ENCODE measurements at regions not wholly inside any gene's neighbourhood (a gene's known extent, or its start where the extent isn't known, plus 50 kb on each side); places are given as distances from the start of the nearest gene placed in this dataset.

DNA sequence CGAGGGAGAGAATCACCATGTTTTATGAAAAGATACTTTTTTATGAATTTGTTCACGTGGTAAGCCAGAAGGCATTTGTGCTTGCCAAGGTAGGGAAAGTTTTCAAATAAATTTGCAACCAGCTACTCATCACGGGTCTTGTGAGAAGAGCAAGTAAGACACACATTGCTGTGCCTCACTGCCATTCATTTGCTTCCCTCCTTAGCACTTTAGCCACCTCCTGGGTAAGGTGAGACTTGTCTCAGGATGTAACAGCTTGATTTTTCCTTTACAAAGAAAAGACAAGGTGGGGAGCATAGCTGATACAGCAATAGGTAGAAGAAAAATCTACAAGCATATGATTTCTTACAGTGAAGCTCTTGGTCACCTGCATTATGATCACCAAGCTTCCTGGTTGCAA, 342.4 kb upstream of the GRM3 start:
- H3K4me1 ChIP-seq (ENCODE audit: control insufficient read depth in 4 of 4, insufficient read depth in 4 of 4, low read length in 3 of 4) = no peaks in the 10 kb centered on the region
- H3K9ac ChIP-seq (ENCODE audit: low read depth in 1 of 2, low read length in 2 of 2) = no peak overlapping the region
- no peaks in the 10 kb centered on the region for H3K36me3 ChIP-seq (ENCODE audit: control insufficient read depth in 4 of 4, insufficient read depth in 3 of 4, low read depth in 1 of 4, low read length in 3 of 4)
- 31% methylated on average over 3 of the region's 3 CpGs for WGBS
- TF ChIP-seq, protein P1, sequence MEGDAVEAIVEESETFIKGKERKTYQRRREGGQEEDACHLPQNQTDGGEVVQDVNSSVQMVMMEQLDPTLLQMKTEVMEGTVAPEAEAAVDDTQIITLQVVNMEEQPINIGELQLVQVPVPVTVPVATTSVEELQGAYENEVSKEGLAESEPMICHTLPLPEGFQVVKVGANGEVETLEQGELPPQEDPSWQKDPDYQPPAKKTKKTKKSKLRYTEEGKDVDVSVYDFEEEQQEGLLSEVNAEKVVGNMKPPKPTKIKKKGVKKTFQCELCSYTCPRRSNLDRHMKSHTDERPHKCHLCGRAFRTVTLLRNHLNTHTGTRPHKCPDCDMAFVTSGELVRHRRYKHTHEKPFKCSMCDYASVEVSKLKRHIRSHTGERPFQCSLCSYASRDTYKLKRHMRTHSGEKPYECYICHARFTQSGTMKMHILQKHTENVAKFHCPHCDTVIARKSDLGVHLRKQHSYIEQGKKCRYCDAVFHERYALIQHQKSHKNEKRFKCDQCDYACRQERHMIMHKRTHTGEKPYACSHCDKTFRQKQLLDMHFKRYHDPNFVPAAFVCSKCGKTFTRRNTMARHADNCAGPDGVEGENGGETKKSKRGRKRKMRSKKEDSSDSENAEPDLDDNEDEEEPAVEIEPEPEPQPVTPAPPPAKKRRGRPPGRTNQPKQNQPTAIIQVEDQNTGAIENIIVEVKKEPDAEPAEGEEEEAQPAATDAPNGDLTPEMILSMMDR (IDR thresholded peaks at IDR 0.05; ENCODE audit: low read depth, low read length, missing input control) = no peak
- no peak for TF ChIP-seq HNF4G (IDR thresholded peaks at IDR 0.05)
- no peak for TF ChIP-seq HNF4A (conservative IDR thresholded peaks at IDR 0.05)
- TF ChIP-seq, protein P2, sequence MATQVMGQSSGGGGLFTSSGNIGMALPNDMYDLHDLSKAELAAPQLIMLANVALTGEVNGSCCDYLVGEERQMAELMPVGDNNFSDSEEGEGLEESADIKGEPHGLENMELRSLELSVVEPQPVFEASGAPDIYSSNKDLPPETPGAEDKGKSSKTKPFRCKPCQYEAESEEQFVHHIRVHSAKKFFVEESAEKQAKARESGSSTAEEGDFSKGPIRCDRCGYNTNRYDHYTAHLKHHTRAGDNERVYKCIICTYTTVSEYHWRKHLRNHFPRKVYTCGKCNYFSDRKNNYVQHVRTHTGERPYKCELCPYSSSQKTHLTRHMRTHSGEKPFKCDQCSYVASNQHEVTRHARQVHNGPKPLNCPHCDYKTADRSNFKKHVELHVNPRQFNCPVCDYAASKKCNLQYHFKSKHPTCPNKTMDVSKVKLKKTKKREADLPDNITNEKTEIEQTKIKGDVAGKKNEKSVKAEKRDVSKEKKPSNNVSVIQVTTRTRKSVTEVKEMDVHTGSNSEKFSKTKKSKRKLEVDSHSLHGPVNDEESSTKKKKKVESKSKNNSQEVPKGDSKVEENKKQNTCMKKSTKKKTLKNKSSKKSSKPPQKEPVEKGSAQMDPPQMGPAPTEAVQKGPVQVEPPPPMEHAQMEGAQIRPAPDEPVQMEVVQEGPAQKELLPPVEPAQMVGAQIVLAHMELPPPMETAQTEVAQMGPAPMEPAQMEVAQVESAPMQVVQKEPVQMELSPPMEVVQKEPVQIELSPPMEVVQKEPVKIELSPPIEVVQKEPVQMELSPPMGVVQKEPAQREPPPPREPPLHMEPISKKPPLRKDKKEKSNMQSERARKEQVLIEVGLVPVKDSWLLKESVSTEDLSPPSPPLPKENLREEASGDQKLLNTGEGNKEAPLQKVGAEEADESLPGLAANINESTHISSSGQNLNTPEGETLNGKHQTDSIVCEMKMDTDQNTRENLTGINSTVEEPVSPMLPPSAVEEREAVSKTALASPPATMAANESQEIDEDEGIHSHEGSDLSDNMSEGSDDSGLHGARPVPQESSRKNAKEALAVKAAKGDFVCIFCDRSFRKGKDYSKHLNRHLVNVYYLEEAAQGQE (IDR thresholded peaks at IDR 0.05) = no peak
- no peaks in the 10 kb centered on the region for H3K9me3 ChIP-seq (ENCODE audit: control insufficient read depth in 4 of 4, low read length in 3 of 4)
- no peak for DNase-seq (ENCODE audit: low spot score)
- H3K27ac ChIP-seq (ENCODE audit: low read depth in 1 of 2, low read length in 2 of 2) = no peak overlapping the region
- H3K4me3 ChIP-seq (ENCODE audit: low read depth in 1 of 3, low read length in 3 of 3) = no peak overlapping the region
- peaks cover 0 to 3% (median 0%) of the 10 kb centered on the region in 4 donors for H3K27me3 ChIP-seq (ENCODE audit: control insufficient read depth in 4 of 4, insufficient read depth in 4 of 4, low read length in 3 of 4)

GRCh38 chr7:86295526-86295925, 348.2 kb upstream of the GRM3 start:
- Histone ChIP-seq H3K36me3 (ENCODE audit: control insufficient read depth in 4 of 4, insufficient read depth in 3 of 4, low read depth in 1 of 4, low read length in 3 of 4) (no peaks in the 10 kb centered on the region), H3K27me3 (ENCODE audit: control insufficient read depth in 4 of 4, insufficient read depth in 4 of 4, low read length in 3 of 4) (no peaks in the 10 kb centered on the region), H3K9me3 (ENCODE audit: control insufficient read depth in 4 of 4, low read length in 3 of 4) (no peaks in the 10 kb centered on the region), H3K9ac (ENCODE audit: low read depth in 1 of 2, low read length in 2 of 2) (no peak overlapping the region), H3K27ac (ENCODE audit: low read depth in 1 of 2, low read length in 2 of 2) (no peak overlapping the region), H3K4me3 (ENCODE audit: low read depth in 1 of 3, low read length in 3 of 3) (no peak overlapping the region), H3K4me1 (ENCODE audit: control insufficient read depth in 4 of 4, insufficient read depth in 4 of 4, low read length in 3 of 4) (no peaks in the 10 kb centered on the region)
- DNase-seq (ENCODE audit: low spot score) = no peak
- TF ChIP-seq MAX (IDR thresholded peaks at IDR 0.05) (no peak), TAF1 (conservative IDR thresholded peaks at IDR 0.05) (no peak), JUND (IDR thresholded peaks at IDR 0.05) (no peak), EGR1 (IDR thresholded peaks at IDR 0.05; ENCODE audit: low read depth in 2 of 2) (no peak), FOXA2 (IDR thresholded peaks at IDR 0.05) (no peak), RAD21 (IDR thresholded peaks at IDR 0.05) (no peak)
- TF ChIP-seq, protein P2 (IDR thresholded peaks at IDR 0.05) = no peak
- 77% methylated on average over 2 of the region's 2 CpGs for WGBS

Measured in liver (tissue), 8 donors.